ENCODE measurements at regions not wholly inside any gene's neighbourhood (a gene's known extent, or its start where the extent isn't known, plus 50 kb on each side); places are given as distances from the start of the nearest gene placed in this dataset.
"Not testable (repeated sequence)": the region's sequence is repeated elsewhere in the genome, so short reads cannot be mapped to it uniquely, and the experiment has no call there.

GRCh38 chr6:126667728-126668127 is 327.8 kb downstream of the CENPW start:
- no peak for DNase-seq

- DNase-seq, result no peak
Observed at GRCh38 chr6:126672649-126673048, 332.7 kb downstream of the CENPW start.

GRCh38 chr6:126673749-126674148 is 333.8 kb downstream of the CENPW start:
- not testable (repeated sequence) for DNase-seq

- no peak for DNase-seq
Observed at GRCh38 chr6:126682440-126682839, 342.5 kb downstream of the CENPW start.

- no peak for DNase-seq
Observed at GRCh38 chr6:126685182-126685581, 345.3 kb downstream of the CENPW start.

GRCh38 chr6:126696921-126697693 is 357.2 kb downstream of the CENPW start:
- DNase-seq, result no peak

GRCh38 chr6:126698732-126699240 is 358.9 kb downstream of the CENPW start:
- DNase-seq, result no peak

GRCh38 chr6:126701676-126702560 is 362.0 kb downstream of the CENPW start:
- DNase-seq, result no peak

GRCh38 chr6:126716032-126716431 is 376.1 kb downstream of the CENPW start:
- DNase-seq, result no peak

GRCh38 chr6:126716826-126717509 is 377.1 kb downstream of the CENPW start:
- no peak for DNase-seq

- DNase-seq, result no peak
Observed at GRCh38 chr6:126718600-126719327, 378.8 kb downstream of the CENPW start.

GRCh38 chr6:126720304-126720703 is 380.4 kb downstream of the CENPW start:
- no peak for DNase-seq

GRCh38 chr6:126721581-126722160 is 381.8 kb downstream of the CENPW start:
- DNase-seq, result no peak

GRCh38 chr6:126722411-126722810 is 382.5 kb downstream of the CENPW start:
- no peak for DNase-seq

- no peak for DNase-seq
Observed at GRCh38 chr6:126723541-126724170, 383.7 kb downstream of the CENPW start.

- DNase-seq, result no peak
Observed at GRCh38 chr6:126724821-126725220, 384.9 kb downstream of the CENPW start.

- not testable (repeated sequence) for DNase-seq
Observed at GRCh38 chr6:126726454-126726853, 386.5 kb downstream of the CENPW start.

- no peak for DNase-seq
Observed at GRCh38 chr6:126738146-126738545, 380.3 kb upstream of the RSPO3 start.

GRCh38 chr6:126738641-126739040 is 379.8 kb upstream of the RSPO3 start:
- no peak for DNase-seq

GRCh38 chr6:126743076-126743475 is 375.4 kb upstream of the RSPO3 start:
- DNase-seq, result no peak

All from amygdala (tissue), 56 donors.